HS-5 (cell line): ENCODE measurements at regions not wholly inside any gene's neighbourhood (a gene's known extent, or its start where the extent isn't known, plus 50 kb on each side); places are given as distances from the start of the nearest gene placed in this dataset.
"Not testable (repeated sequence)": the region's sequence is repeated elsewhere in the genome, so short reads cannot be mapped to it uniquely, and the experiment has no call there.

ENCODE experiments used
- DNase-seq: peaks from one replicate; pipeline ENCODE4 v3.0.0-alpha.2; 2012; ENCODE audit warnings: low read depth

- peak; percentile 69 for DNase-seq
Observed at GRCh38 chr2:180291552-180292421, 284.7 kb upstream of the CWC22 start.

GRCh38 chr2:180291060-180291459, 284.0 kb upstream of the CWC22 start:
- DNase-seq, result peak; percentile 83

DNA sequence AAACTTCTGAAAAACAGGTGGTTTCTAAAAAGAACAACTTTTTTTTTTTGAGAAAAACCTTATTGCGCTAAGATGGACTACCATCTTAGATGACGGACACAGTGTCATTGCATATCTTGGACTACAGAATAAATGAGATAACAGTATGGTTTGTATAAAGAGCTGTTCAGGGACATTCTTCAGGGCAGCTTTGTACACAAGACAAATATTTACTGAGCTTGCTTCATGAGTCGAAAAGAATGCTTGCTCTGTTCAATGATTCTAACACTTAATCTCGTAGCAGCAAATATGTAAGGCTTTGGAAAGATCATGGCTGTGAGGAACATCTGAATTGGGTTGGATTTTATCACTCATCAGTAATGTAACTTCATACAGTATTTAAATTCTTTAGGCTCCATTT, 282.5 kb upstream of the CWC22 start:
- no peak for DNase-seq

GRCh38 chr2:180279581-180279980, 272.5 kb upstream of the CWC22 start:
- no peak for DNase-seq

GRCh38 chr2:180276733-180277132, 269.6 kb upstream of the CWC22 start:
- DNase-seq, result no peak

- no peak for DNase-seq
Observed at GRCh38 chr2:180268006-180268405, 260.9 kb upstream of the CWC22 start.

DNA sequence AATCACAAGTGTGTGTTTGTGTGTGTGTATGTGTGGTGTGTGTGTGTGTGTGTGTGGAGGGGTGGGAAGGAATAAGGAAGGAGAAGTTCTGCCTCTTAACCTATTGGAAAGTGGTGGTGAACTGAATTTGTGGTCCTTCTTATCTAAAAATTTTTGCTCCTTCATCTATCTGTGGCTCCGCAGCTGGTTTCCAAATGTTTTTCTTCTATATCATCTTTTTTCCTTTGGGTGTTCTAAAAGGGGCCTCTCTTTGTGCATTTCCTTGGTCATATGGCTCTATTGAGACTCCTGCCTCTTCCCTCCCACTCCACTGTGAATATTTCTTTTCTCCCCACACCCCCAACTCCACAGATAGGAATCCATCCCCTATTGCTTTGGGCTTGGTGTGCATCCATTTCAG, 254.9 kb upstream of the CWC22 start:
- no peak for DNase-seq

GRCh38 chr2:180258579-180258978, 251.5 kb upstream of the CWC22 start:
- DNase-seq, result no peak

GRCh38 chr2:180258041-180258537, 251.0 kb upstream of the CWC22 start:
- no peak for DNase-seq

DNA sequence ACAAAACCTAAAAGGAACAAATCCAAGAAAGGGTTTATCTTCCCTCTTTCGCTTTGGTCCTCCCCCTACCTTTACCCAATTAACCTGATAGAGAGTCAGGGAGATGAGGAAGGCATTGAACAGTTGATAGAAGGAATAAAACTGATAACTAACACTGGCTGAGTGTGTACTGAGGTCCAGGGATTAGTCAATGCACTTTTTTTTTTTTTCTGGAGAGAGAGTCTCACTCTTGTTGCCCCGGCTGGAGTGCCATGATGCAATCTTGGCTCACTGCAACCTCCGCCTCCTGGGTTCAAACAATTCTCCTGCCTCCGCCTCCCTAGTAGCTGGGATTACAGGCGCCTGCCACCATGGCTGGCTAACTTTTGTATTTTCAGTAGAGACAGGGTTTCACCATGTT, 250.2 kb upstream of the CWC22 start:
- no peak for DNase-seq

- no peak for DNase-seq
Observed at GRCh38 chr2:180255981-180256380, 248.9 kb upstream of the CWC22 start.

DNA sequence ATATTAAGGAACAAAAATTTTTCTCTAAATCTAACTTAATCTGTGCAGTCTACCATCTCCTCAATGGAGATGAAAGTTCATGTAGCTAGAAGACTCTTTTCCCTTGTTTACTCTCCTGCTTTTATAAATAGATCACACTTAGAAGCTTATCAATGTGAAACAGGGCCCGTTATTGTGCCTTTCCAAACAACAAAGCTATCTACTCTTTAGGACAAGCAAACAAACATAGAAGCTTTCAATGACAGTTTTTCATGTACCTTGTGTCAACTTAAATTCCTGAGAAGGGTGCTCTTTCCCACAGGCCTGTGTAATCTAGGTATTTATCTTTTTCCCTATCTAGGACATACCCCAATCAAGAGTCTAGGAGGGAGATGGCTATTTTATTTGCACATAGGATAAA, 247.8 kb upstream of the CWC22 start:
- DNase-seq, result no peak

DNA sequence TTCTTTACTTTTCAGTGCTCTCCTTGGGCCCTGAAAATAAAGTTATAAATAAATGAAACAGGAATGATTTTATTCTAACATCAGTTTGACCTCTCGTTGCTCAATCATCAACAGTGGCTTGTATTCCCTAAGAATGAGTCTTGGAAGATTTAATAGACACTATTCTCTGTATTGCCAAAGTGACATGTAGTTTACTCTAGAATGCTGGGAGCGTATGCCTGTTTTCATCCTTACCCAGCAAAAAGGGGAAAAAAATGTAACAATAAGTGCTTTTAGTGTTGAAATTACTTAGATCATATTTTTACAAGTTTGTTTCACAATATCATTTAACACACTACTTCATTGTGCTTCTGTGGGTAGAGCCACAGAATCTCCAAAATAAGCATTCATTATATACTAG, 240.6 kb upstream of the CWC22 start:
- DNase-seq, result no peak

DNA sequence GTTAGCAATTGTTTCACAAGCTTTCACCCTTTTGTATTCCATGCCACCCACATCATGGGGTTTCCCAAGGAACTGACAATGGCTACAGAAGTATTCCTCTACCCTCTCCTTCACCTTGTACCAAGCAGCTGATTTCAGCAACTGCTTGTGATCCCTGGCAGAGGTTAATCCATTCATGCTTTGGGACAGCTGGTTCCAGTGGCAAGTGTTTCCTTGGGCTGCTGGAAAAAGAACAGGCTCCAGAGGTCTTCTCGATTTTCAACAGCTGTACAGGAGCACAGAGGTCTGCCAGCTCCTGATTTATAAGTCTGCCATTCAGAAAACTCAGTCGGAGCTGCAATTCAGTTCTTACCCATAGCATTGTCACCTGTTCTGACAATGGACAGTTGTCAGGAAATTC, 239.2 kb upstream of the CWC22 start:
- DNase-seq, result no peak

GRCh38 chr2:180240774-180241173, 233.7 kb upstream of the CWC22 start:
- DNase-seq, result peak; percentile 9

GRCh38 chr2:180238729-180239128, 231.6 kb upstream of the CWC22 start:
- no peak for DNase-seq

DNA sequence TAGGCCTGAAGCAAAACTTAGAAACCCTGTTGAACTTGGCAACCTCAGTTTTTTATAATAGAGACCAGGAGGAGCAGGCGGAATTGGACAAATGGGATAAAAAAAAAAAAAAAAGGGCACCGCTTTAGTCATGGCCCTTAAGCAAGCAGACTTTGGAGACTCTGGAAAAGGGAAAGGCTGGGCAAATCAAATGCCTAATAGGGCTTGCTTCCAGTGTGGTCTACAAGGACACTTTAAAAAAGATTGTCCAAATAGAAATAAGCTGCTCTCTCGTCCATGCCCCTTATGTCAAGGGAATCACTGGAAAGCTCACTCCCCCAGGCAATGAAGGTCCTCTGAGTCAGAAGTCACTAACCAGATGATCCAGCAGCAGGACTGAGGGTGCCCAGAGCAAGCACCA, 229.0 kb upstream of the CWC22 start:
- DNase-seq, result not testable (repeated sequence)

- DNase-seq, result not testable (repeated sequence)
Observed at GRCh38 chr2:180235506-180235905, 228.4 kb upstream of the CWC22 start.

- DNase-seq, result not testable (repeated sequence)
Observed at GRCh38 chr2:180234991-180235390, 227.9 kb upstream of the CWC22 start.

DNA sequence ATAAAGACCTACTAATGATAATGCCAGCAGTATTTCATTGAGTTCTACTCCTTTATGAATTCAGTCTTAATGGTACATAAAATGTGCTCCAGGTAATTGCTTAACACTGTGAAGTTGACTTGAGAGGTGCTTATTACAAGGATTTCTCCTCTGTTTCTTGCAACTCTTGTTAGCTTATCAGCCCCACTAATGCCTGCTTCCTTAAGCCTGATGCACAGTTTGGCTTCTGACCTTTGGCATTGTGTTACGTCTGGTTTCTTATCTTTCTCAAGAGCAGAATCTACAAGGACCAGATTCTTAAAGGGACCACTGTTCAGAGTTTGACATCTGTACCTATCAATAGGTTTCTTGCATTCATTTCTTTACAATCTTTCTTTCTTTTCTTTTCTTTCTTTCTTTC, 223.9 kb upstream of the CWC22 start:
- no peak for DNase-seq

DNA sequence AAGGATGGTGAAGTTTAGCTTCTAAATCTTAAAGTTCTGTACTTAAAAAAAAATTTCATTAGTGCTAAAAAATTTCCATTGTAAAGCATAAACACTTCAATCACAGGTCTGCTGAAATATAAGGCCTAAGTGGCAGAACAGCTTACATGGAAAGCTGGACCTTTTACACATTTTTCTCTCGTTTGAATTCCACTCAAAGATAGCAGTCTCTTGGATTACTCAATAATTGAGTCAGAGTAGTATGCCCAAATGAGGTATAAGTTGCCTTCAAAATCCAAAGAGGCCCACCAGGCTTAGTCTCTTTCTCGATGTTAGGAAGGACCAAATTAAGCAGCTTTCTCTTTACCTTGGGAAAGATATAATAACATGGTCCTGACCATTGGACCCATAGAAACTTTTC, 220.4 kb upstream of the CWC22 start:
- DNase-seq, result no peak

- DNase-seq, result no peak
Observed at GRCh38 chr2:180225118-180225517, 218.0 kb upstream of the CWC22 start.

- DNase-seq, result peak; percentile 6
Observed at GRCh38 chr2:180222644-180223043, 215.5 kb upstream of the CWC22 start.

DNA sequence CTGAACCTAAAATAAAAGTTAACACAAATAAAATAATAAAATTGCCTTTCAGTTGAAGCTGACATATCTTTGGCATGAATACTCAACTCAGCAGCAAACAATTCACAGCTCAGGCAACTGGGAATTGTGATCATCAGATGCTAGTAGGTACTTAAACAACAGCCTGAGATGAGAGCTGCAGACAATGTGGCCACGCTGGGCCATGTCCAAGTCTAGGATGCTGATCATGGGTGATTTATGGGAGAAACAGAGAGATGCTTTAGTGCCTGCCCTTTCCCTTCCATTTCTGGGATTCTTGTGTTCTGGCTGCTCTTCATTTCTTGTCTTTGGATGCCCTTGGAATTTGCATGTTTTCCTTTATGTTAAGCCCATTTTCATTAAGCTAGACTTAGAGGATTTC, 212.4 kb upstream of the CWC22 start:
- DNase-seq, result no peak
